NCI-H128 (cell line): ENCODE measurements at regions not wholly inside any gene's neighbourhood (a gene's known extent, or its start where the extent isn't known, plus 50 kb on each side); places are given as distances from the start of the nearest gene placed in this dataset.
"Not testable (repeated sequence)": the region's sequence is repeated elsewhere in the genome, so short reads cannot be mapped to it uniquely, and the experiment has no call there.

ENCODE experiments used
- DNase-seq: peaks from one replicate; lab custom pipeline; 2025; ENCODE audit not compliant: unreplicated experiment; lab: John Stamatoyannopoulos, UW

GRCh38 chr2:144660518-144661316 is 140.8 kb upstream of the ZEB2 start:
- no peak for DNase-seq

GRCh38 chr2:144659731-144660275 is 139.9 kb upstream of the ZEB2 start:
- DNase-seq = no peak

- DNase-seq = no peak
Observed at GRCh38 chr2:144654523-144654922, 134.6 kb upstream of the ZEB2 start.

- DNase-seq = no peak
Observed at GRCh38 chr2:144650907-144651306, 131.0 kb upstream of the ZEB2 start.

- no peak for DNase-seq
Observed at GRCh38 chr2:144648837-144649465, 129.0 kb upstream of the ZEB2 start.

GRCh38 chr2:144645083-144645778 is 125.3 kb upstream of the ZEB2 start:
- DNase-seq = no peak

GRCh38 chr2:144644549-144644948 is 124.6 kb upstream of the ZEB2 start:
- no peak for DNase-seq

- no peak for DNase-seq
Observed at GRCh38 chr2:144643537-144644336, 123.8 kb upstream of the ZEB2 start.

- no peak for DNase-seq
Observed at GRCh38 chr2:144642856-144643255, 122.9 kb upstream of the ZEB2 start.

GRCh38 chr2:144642131-144642530 is 122.2 kb upstream of the ZEB2 start:
- DNase-seq = no peak

GRCh38 chr2:144638250-144638649 is 118.3 kb upstream of the ZEB2 start:
- not testable (repeated sequence) for DNase-seq

GRCh38 chr2:144636860-144637259 is 116.9 kb upstream of the ZEB2 start:
- not testable (repeated sequence) for DNase-seq

GRCh38 chr2:144632809-144633208 is 112.9 kb upstream of the ZEB2 start:
- DNase-seq = no peak

GRCh38 chr2:144631636-144632035 is 111.7 kb upstream of the ZEB2 start:
- no peak for DNase-seq

GRCh38 chr2:144630459-144631215 is 110.7 kb upstream of the ZEB2 start:
- DNase-seq = no peak

GRCh38 chr2:144629935-144630334 is 110.0 kb upstream of the ZEB2 start:
- DNase-seq = no peak

GRCh38 chr2:144628566-144628965 is 108.6 kb upstream of the ZEB2 start:
- no peak for DNase-seq

GRCh38 chr2:144625626-144626025 is 105.7 kb upstream of the ZEB2 start:
- no peak for DNase-seq

GRCh38 chr2:144625226-144625625 is 105.3 kb upstream of the ZEB2 start:
- DNase-seq = no peak

GRCh38 chr2:144624451-144624850 is 104.5 kb upstream of the ZEB2 start:
- DNase-seq = no peak
